ENCODE measurements at regions not wholly inside any gene's neighbourhood (a gene's known extent, or its start where the extent isn't known, plus 50 kb on each side); places are given as distances from the start of the nearest gene placed in this dataset.

DNA sequence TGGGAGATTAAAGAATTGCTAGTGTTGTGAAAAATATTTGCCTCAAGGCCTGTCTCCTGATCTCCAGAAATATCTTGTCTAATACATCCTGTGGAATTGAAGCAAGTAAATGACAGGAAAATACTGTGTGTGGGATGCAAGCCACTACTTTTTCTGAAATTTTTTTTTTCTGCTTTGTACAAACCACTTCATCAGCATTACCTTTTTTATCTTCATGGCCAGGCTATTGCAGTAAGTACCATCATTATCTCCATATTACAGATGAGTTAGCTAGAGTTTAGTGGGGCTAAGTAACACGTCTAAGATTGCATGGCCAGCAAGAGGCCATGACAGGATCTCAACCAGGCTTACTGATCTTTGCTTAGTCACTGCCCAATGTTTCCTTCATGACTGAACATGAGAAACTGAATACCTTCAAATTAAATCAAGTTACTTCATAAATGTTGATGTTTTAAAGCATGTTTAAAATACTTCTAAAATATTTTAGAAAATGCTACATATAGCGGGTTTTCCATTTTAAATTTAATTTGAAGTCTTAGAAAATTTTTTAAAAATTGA lies 273.7 kb downstream of the SLC6A15 start:
- CTCF ChIA-PET, result no interaction called here
- DNase-seq (ENCODE audit: extremely low spot score), result no peak
- TF ChIP-seq L3MBTL2 (conservative IDR thresholded peaks at IDR 0.05) (no peak), LEF1 (IDR thresholded peaks at IDR 0.05; ENCODE audit: borderline replicate concordance) (no peak), ZNF384 (IDR thresholded peaks at IDR 0.05) (no peak), FOXK2 (IDR thresholded peaks at IDR 0.05) (no peak), FOXA1 (IDR thresholded peaks at IDR 0.05) (no peak), SUZ12 (IDR thresholded peaks at IDR 0.05) (no peak), HDGF (IDR thresholded peaks at IDR 0.05; ENCODE audit: borderline replicate concordance) (no peak), ELF4 (IDR thresholded peaks at IDR 0.05) (no peak), NFRKB (IDR thresholded peaks at IDR 0.05) (no peak)

GRCh38 chr12:84637926-84638325 lies 274.7 kb downstream of the SLC6A15 start:
- no peak for DNase-seq (ENCODE audit: extremely low spot score)
- no peak for TF ChIP-seq LEF1 (IDR thresholded peaks at IDR 0.05; ENCODE audit: borderline replicate concordance)
- TF ChIP-seq ZNF384 (IDR thresholded peaks at IDR 0.05), result no peak
- TF ChIP-seq PKNOX1 (IDR thresholded peaks at IDR 0.05), result no peak
- TF ChIP-seq NFRKB (IDR thresholded peaks at IDR 0.05), result no peak
- no peak for TF ChIP-seq CTBP1 (IDR thresholded peaks at IDR 0.05; ENCODE audit: borderline replicate concordance)
- no peak for TF ChIP-seq SP1 (IDR thresholded peaks at IDR 0.05)
- no peak for TF ChIP-seq FOXK2 (IDR thresholded peaks at IDR 0.05)
- no peak for TF ChIP-seq SUZ12 (IDR thresholded peaks at IDR 0.05)
- TF ChIP-seq ELF4 (IDR thresholded peaks at IDR 0.05), result no peak
- no peak for TF ChIP-seq TARDBP (IDR thresholded peaks at IDR 0.05)
- no peak for TF ChIP-seq L3MBTL2 (conservative IDR thresholded peaks at IDR 0.05)
- TF ChIP-seq BHLHE40 (IDR thresholded peaks at IDR 0.05; ENCODE audit: borderline replicate concordance), result no peak
- no peak for TF ChIP-seq FOXM1 (IDR thresholded peaks at IDR 0.05; ENCODE audit: borderline replicate concordance)
- TF ChIP-seq HDGF (IDR thresholded peaks at IDR 0.05; ENCODE audit: borderline replicate concordance), result no peak
- no peak for TF ChIP-seq ARNT (IDR thresholded peaks at IDR 0.05)
- TF ChIP-seq FOXA1 (IDR thresholded peaks at IDR 0.05), result no peak
- ChIA-PET CTCF (no interaction called here), POLR2A (no interaction called here)

More for the DNA sequence above, 273.7 kb downstream of the SLC6A15 start:
- POLR2A ChIA-PET, result no interaction called here

DNA sequence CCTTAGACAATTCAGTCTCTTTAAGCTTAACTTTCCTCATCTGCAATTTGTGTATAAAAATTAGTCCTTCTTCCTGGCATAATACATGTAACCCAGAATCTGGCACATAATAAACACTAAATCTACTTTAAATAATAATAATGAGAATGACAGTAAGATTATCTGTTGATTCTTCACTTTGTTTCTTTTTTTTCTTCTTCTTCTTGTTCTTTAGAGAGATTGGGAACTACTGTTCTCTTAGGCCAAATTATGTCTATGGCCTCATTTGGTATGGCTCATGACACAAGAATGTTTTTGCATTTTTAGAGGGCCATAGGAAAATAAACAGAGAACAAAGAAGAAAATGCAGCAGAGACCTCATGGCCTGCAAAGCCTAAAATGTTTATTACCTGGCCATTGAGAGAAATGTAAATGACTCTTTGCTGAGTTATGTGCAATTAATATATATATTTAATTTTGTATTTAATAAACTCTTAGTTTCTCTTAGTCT lies 275.8 kb downstream of the SLC6A15 start:
- ChIA-PET POLR2A (no interaction called here), CTCF (no interaction called here)
- DNase-seq (ENCODE audit: extremely low spot score), result no peak
- TF ChIP-seq ZNF384 (IDR thresholded peaks at IDR 0.05) (no peak), ELF4 (IDR thresholded peaks at IDR 0.05) (no peak), FOXK2 (IDR thresholded peaks at IDR 0.05) (no peak), CTBP1 (IDR thresholded peaks at IDR 0.05; ENCODE audit: borderline replicate concordance) (no peak)

- ChIA-PET POLR2A (no interaction called here), CTCF (no interaction called here)
- TF ChIP-seq FOXK2 (IDR thresholded peaks at IDR 0.05) (no peak), ZNF384 (IDR thresholded peaks at IDR 0.05) (no peak), FOXA1 (IDR thresholded peaks at IDR 0.05) (no peak), SUZ12 (IDR thresholded peaks at IDR 0.05) (no peak), FOXM1 (IDR thresholded peaks at IDR 0.05; ENCODE audit: borderline replicate concordance) (no peak), BHLHE40 (IDR thresholded peaks at IDR 0.05; ENCODE audit: borderline replicate concordance) (no peak), SP1 (IDR thresholded peaks at IDR 0.05) (no peak)
Measured at GRCh38 chr12:84634526-84634925, 278.1 kb downstream of the SLC6A15 start.

GRCh38 chr12:84632556-84632955 lies 280.0 kb downstream of the SLC6A15 start:
- CTCF ChIA-PET, result no interaction called here
- TF ChIP-seq L3MBTL2 (conservative IDR thresholded peaks at IDR 0.05), result no peak
- no peak for TF ChIP-seq ARNT (IDR thresholded peaks at IDR 0.05)
- TF ChIP-seq NFRKB (IDR thresholded peaks at IDR 0.05), result no peak
- TF ChIP-seq ELF4 (IDR thresholded peaks at IDR 0.05), result no peak
- no peak for TF ChIP-seq SP1 (IDR thresholded peaks at IDR 0.05)
- TF ChIP-seq ZNF384 (IDR thresholded peaks at IDR 0.05), result no peak
- no peak for TF ChIP-seq FOXK2 (IDR thresholded peaks at IDR 0.05)
- TF ChIP-seq FOXM1 (IDR thresholded peaks at IDR 0.05; ENCODE audit: borderline replicate concordance), result no peak
- TF ChIP-seq HDGF (IDR thresholded peaks at IDR 0.05; ENCODE audit: borderline replicate concordance), result no peak
- TF ChIP-seq PKNOX1 (IDR thresholded peaks at IDR 0.05), result no peak
- TF ChIP-seq BHLHE40 (IDR thresholded peaks at IDR 0.05; ENCODE audit: borderline replicate concordance), result no peak
- TF ChIP-seq TARDBP (IDR thresholded peaks at IDR 0.05), result no peak
- no peak for TF ChIP-seq CTBP1 (IDR thresholded peaks at IDR 0.05; ENCODE audit: borderline replicate concordance)
- no peak for TF ChIP-seq FOXA1 (IDR thresholded peaks at IDR 0.05)
- TF ChIP-seq LEF1 (IDR thresholded peaks at IDR 0.05; ENCODE audit: borderline replicate concordance), result no peak
- POLR2A ChIA-PET, result no interaction called here
- DNase-seq (ENCODE audit: extremely low spot score), result no peak

More at GRCh38 chr12:84634526-84634925, 278.1 kb downstream of the SLC6A15 start:
- DNase-seq (ENCODE audit: extremely low spot score), result no peak

- DNase-seq (ENCODE audit: extremely low spot score), result no peak
- ChIA-PET CTCF (no interaction called here), POLR2A (no interaction called here)
- no peak for TF ChIP-seq FOXM1 (IDR thresholded peaks at IDR 0.05; ENCODE audit: borderline replicate concordance)
- no peak for TF ChIP-seq NFRKB (IDR thresholded peaks at IDR 0.05)
- no peak for TF ChIP-seq TARDBP (IDR thresholded peaks at IDR 0.05)
- TF ChIP-seq L3MBTL2 (conservative IDR thresholded peaks at IDR 0.05), result no peak
- no peak for TF ChIP-seq ELF4 (IDR thresholded peaks at IDR 0.05)
- no peak for TF ChIP-seq FOXK2 (IDR thresholded peaks at IDR 0.05)
- no peak for TF ChIP-seq LEF1 (IDR thresholded peaks at IDR 0.05; ENCODE audit: borderline replicate concordance)
- no peak for TF ChIP-seq CTBP1 (IDR thresholded peaks at IDR 0.05; ENCODE audit: borderline replicate concordance)
- TF ChIP-seq HDGF (IDR thresholded peaks at IDR 0.05; ENCODE audit: borderline replicate concordance), result no peak
- TF ChIP-seq ZNF384 (IDR thresholded peaks at IDR 0.05), result no peak
- TF ChIP-seq SP1 (IDR thresholded peaks at IDR 0.05), result no peak
- no peak for TF ChIP-seq FOXA1 (IDR thresholded peaks at IDR 0.05)
- no peak for TF ChIP-seq SUZ12 (IDR thresholded peaks at IDR 0.05)
Measured at GRCh38 chr12:84631020-84631419, 281.6 kb downstream of the SLC6A15 start.

- DNase-seq (ENCODE audit: extremely low spot score), result no peak
- CTCF ChIA-PET, result interaction anchor here (0.6 kb wide), 1 partner anchor 20 kb away, joined by 4 read pairs; no protein-coding TSS in a partner anchor
- POLR2A ChIA-PET, result no interaction called here
- no peak for TF ChIP-seq CTBP1 (IDR thresholded peaks at IDR 0.05; ENCODE audit: borderline replicate concordance)
- TF ChIP-seq L3MBTL2 (conservative IDR thresholded peaks at IDR 0.05), result no peak
- no peak for TF ChIP-seq TARDBP (IDR thresholded peaks at IDR 0.05)
- TF ChIP-seq FOXK2 (IDR thresholded peaks at IDR 0.05), result no peak
- TF ChIP-seq FOXM1 (IDR thresholded peaks at IDR 0.05; ENCODE audit: borderline replicate concordance), result no peak
- no peak for TF ChIP-seq SUZ12 (IDR thresholded peaks at IDR 0.05)
- no peak for TF ChIP-seq NFRKB (IDR thresholded peaks at IDR 0.05)
- no peak for TF ChIP-seq ZNF384 (IDR thresholded peaks at IDR 0.05)
- TF ChIP-seq PKNOX1 (IDR thresholded peaks at IDR 0.05), result no peak
- no peak for TF ChIP-seq LEF1 (IDR thresholded peaks at IDR 0.05; ENCODE audit: borderline replicate concordance)
- TF ChIP-seq ELF4 (IDR thresholded peaks at IDR 0.05), result no peak
- TF ChIP-seq BHLHE40 (IDR thresholded peaks at IDR 0.05; ENCODE audit: borderline replicate concordance), result no peak
- TF ChIP-seq SP1 (IDR thresholded peaks at IDR 0.05), result no peak
- no peak for TF ChIP-seq FOXA1 (IDR thresholded peaks at IDR 0.05)
- no peak for TF ChIP-seq HDGF (IDR thresholded peaks at IDR 0.05; ENCODE audit: borderline replicate concordance)
Measured at GRCh38 chr12:84627593-84627992, 285.0 kb downstream of the SLC6A15 start.
